HUES6 (cell line): ENCODE measurements at regions not wholly inside any gene's neighbourhood (a gene's known extent, or its start where the extent isn't known, plus 50 kb on each side); places are given as distances from the start of the nearest gene placed in this dataset.

Experiments
- H3K27ac ChIP-seq: 2 replicates; pipeline ENCODE4 v1.7.0; 2013; ENCODE audit warnings: low read depth, mild to moderate bottlenecking, low read length, inconsistent platforms
- H3K27me3 ChIP-seq: 2 replicates; pipeline ENCODE4 v1.6.1; 2013; ENCODE audit warnings: low read length; ENCODE audit not compliant: control insufficient read depth, insufficient read depth
- H3K36me3 ChIP-seq: 2 replicates; pipeline ENCODE4 v1.6.1; 2013; ENCODE audit warnings: low read length; ENCODE audit not compliant: control insufficient read depth, insufficient read depth
- H3K4me1 ChIP-seq: 2 replicates; pipeline ENCODE4 v1.6.1; 2013; ENCODE audit warnings: low read length; ENCODE audit not compliant: control insufficient read depth, insufficient read depth
- H3K4me3 ChIP-seq: 2 replicates; pipeline ENCODE4 v1.5.1; 2013; ENCODE audit warnings: low read depth, low read length
- H3K9ac ChIP-seq: one replicate; pipeline ENCODE4 v1.6.1; 2013; ENCODE audit warnings: mild to moderate bottlenecking, low read length
- H3K9me3 ChIP-seq: 2 replicates; pipeline ENCODE4 v1.6.1; 2013; ENCODE audit warnings: low read depth, low read length; ENCODE audit not compliant: control insufficient read depth, insufficient read depth

DNA sequence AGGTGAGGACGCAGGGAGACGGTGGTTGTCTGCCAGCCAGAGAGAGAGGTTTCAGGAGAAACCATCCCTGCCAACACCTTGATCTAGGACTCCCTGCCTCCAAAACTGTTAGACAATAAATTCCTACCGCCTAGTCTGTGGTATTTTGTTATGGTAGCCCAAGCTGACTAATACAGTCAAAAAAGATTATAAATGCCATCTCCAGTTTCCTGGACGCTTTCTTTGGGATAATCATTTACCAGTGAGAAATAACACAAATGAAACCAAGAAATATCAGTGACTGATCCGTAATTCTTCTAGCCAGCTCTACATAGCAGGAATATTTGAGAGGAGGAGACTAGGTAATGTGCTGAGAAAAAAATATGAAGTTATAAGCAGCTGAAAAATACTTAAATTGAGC is 707.8 kb upstream of the LMCD1 start:
- H3K4me1 ChIP-seq = peaks cover 18% of the 10 kb centered on the region
- no peak overlapping the region for H3K4me3 ChIP-seq
- no peak overlapping the region for H3K27ac ChIP-seq
- H3K9ac ChIP-seq = no peak overlapping the region
- H3K9me3 ChIP-seq = peaks cover 17% of the 10 kb centered on the region
- no peaks in the 10 kb centered on the region for H3K27me3 ChIP-seq
- H3K36me3 ChIP-seq = no peaks in the 10 kb centered on the region

DNA sequence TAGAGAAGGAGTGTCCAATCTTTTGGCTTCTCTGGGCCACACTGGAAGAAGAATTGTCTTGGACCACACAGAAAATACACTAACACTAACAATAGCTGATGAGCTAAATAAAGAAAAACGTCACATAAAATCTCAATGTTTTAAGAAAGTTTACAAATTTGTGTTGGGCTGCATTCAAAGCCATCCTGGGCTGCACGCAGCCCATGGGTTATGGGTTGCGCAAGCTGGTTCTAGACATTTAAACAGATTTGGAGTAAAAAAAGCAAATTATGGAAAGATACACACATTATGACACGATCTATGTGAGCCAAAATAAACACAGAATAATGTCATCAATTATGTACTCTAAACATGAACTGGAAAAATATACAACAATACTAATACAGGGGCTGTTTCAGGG is 703.3 kb upstream of the LMCD1 start:
- Histone ChIP-seq H3K36me3 (no peaks in the 10 kb centered on the region), H3K4me3 (no peak overlapping the region), H3K9me3 (no peaks in the 10 kb centered on the region), H3K27ac (no peak overlapping the region), H3K9ac (no peak overlapping the region), H3K4me1 (peaks cover 8% of the 10 kb centered on the region), H3K27me3 (no peaks in the 10 kb centered on the region)

DNA sequence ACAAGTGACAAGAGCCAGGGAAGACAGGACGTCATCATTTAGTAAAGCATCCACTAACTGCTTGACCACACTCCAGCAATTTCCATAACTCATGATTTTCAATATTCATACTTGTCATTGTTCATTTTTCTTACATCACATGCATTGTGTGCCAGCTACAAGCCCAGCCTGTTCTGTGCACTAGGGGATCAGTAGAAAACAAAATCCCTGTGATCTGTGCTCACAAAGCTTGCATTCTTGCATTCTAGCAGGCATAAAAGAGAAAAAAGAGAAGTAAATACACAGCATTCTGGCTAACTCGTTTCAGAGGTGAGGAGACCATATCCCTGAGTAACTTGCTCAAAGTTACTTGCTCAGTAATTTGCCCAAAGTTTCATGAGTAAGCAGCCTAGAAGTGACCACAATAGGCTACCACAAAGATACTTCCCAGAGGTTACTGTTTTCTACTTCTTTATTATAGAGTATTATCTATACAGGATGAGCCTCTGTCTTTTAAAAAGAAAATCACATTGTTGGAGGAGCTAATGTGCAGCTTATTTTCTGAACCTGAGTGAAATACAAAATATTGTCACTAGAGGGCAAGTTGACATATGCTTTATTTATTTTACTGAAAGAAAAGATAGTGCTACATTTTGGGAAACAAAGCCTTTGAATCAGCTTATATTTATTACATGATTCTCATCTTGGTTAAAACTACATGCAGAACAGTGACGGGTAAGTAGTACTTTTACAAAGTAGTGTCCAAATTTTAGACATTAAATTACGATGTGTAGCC is 701.4 kb upstream of the LMCD1 start:
- H3K27ac ChIP-seq = no peak overlapping the region
- no peaks in the 10 kb centered on the region for H3K27me3 ChIP-seq
- H3K4me1 ChIP-seq = peaks cover 8% of the 10 kb centered on the region
- H3K36me3 ChIP-seq = no peaks in the 10 kb centered on the region
- H3K9me3 ChIP-seq = no peaks in the 10 kb centered on the region
- H3K4me3 ChIP-seq = no peak overlapping the region
- no peak overlapping the region for H3K9ac ChIP-seq

DNA sequence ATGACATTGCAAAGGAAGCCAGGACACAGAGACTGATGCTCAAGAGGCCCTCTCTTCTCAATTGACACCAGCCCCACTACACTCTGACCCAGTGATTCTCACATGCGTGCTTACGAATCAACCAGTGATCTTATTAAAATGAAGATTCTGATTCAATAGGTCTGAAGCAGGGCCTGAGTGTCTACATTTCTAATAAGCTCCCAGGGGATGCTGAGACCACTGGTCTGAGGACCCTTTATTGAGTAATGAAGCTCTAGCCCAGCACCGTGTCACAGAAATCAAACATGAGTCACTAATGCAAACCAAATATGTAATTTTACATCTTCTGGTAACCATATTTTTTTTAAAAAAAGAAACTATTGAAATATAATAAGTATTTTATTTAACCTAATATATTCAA is 689.1 kb upstream of the LMCD1 start:
- Histone ChIP-seq H3K27me3 (no peaks in the 10 kb centered on the region), H3K9ac (no peak overlapping the region)

DNA sequence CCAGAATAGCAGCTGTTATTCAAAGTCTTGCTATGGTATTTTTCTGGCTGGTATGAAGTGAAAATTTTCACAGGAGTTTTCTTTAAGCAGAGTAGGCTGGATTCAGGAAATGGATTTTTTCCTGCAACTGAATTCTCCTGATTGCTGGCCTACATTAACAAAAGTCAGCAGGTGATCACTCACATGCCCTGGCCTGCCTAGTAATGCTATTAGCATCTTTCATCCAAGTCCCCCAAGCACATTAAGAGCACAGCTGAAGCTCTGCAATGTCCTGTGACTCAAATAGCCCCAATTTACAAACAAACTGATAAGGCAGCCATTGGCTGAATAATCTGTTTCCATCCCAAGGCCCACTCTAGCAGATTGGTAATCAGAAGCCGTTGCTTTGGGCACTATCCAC is 688.3 kb upstream of the LMCD1 start:
- H3K9me3 ChIP-seq = peaks cover 11% of the 10 kb centered on the region
- H3K27me3 ChIP-seq = no peaks in the 10 kb centered on the region
- H3K4me1 ChIP-seq = peaks cover 6% of the 10 kb centered on the region; the same call in 1 of the 2 replicates
- no peak overlapping the region for H3K9ac ChIP-seq
- H3K27ac ChIP-seq = no peak overlapping the region
- no peak overlapping the region for H3K4me3 ChIP-seq
- H3K36me3 ChIP-seq = no peaks in the 10 kb centered on the region

More for the DNA sequence above, 689.1 kb upstream of the LMCD1 start:
- peaks cover 6% of the 10 kb centered on the region; the same call in 1 of the 2 replicates for H3K4me1 ChIP-seq
- no peaks in the 10 kb centered on the region for H3K36me3 ChIP-seq
- H3K4me3 ChIP-seq = no peak overlapping the region
- H3K9me3 ChIP-seq = peaks cover 11% of the 10 kb centered on the region
- H3K27ac ChIP-seq = no peak overlapping the region

DNA sequence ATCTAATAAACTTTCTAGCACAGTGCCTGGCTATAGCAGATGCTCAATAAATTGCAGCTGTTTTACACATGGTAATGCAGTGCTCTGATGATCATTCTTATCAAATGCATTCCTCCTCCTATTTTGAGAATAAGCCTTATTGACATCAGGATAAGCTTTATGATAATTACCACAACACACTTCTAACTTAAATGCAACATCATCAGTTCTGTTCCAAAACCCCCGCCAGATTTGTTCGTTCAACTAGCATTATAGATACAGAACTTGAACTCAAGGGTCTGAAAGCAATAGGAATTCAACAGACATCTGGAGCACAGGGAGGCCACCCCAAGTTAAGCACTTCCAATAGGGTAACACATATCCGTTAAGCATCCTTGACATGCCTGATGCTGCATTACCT is 684.4 kb upstream of the LMCD1 start:
- Histone ChIP-seq H3K4me1 (peaks cover 6% of the 10 kb centered on the region; the same call in 1 of the 2 replicates), H3K9me3 (peaks cover 3% of the 10 kb centered on the region; the same call in 1 of the 2 replicates), H3K9ac (no peak overlapping the region), H3K4me3 (no peak overlapping the region), H3K27me3 (no peaks in the 10 kb centered on the region), H3K36me3 (no peaks in the 10 kb centered on the region), H3K27ac (no peak overlapping the region)

DNA sequence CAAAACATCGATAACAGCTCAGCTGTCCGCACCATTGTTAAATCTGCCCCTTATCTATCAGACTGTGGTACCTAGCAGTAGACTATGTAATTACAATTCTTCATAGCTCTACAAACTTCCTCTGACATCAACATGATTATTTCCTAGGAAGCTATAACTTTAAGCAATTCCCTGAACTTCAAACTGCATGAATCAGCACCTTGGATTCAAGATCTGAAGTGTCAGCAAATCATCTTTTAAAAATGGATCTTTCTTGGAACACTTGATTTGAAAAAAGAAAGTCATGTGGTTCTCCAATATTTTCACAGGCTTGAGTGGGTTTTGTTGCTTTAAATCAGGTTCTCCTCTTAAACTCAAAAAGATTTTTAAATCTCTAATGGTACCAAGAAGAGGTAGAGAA is 680.7 kb upstream of the LMCD1 start:
- H3K9ac ChIP-seq = no peak overlapping the region
- H3K27ac ChIP-seq = no peak overlapping the region
- no peak overlapping the region for H3K4me3 ChIP-seq
- H3K27me3 ChIP-seq = no peaks in the 10 kb centered on the region
- no peaks in the 10 kb centered on the region for H3K36me3 ChIP-seq
- peaks cover 24% of the 10 kb centered on the region for H3K9me3 ChIP-seq
- no peaks in the 10 kb centered on the region for H3K4me1 ChIP-seq

DNA sequence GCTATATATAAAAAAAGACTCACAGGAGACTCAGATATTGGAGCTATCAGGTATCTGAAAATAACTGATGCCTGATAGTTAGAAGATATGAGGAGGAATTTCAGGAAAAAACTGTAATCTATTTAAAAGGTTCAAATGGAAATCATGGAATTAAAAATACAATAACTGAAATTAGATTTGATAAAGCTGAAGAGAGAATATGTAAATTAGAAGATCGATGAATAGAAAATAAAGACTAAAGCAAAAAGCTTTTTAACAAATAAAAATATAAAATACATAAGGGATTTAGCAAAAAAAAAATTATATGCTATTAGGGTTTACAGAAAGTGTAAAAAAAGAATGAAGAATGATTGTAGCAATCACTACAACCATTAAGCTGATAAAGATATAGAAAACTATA is 679.8 kb upstream of the LMCD1 start:
- no peak overlapping the region for H3K4me3 ChIP-seq
- H3K4me1 ChIP-seq = no peaks in the 10 kb centered on the region
- H3K27me3 ChIP-seq = no peaks in the 10 kb centered on the region
- no peaks in the 10 kb centered on the region for H3K36me3 ChIP-seq
- no peak overlapping the region for H3K9ac ChIP-seq
- H3K9me3 ChIP-seq = peaks cover 24% of the 10 kb centered on the region
- no peak overlapping the region for H3K27ac ChIP-seq

DNA sequence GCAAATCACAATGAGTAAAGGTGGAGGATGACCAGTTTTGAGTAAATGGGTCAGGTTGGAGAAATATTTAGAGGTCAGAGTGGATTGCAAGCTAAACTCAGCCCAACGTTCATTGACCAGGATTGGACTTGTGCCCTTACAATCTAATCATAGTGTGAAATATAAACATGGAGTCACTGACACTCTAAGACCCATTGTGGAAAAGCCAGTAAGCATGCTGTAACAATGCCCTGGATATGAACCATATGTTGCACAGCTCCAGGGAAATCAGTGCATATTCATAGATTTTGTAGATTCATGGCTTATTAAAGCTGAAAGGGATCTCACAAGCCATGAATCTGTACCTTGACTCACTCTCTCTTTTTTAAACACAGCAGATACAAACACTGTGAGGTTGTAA is 660.2 kb upstream of the LMCD1 start:
- Histone ChIP-seq H3K4me1 (no peaks in the 10 kb centered on the region), H3K27me3 (no peaks in the 10 kb centered on the region), H3K27ac (no peak overlapping the region), H3K9me3 (no peaks in the 10 kb centered on the region), H3K4me3 (no peak overlapping the region), H3K9ac (no peak overlapping the region), H3K36me3 (no peaks in the 10 kb centered on the region)

DNA sequence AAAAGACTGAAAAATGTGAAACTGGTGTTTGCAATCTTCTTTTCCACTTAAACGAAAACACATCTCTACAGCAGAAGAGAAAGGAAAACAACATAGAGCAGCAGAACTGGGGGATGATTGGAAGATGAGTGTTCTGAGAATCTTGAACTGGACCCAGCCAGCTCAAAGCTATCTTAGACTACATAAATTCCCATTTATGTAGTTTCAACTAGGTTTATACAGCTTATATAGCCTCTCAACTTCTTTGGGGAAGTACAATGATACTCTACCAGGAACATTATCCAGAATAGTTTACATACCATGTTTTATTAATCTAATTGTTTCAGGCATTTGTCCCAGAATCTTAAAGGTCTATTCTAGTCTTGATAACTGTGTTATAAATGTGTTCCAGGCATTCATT is 658.2 kb upstream of the LMCD1 start:
- Histone ChIP-seq H3K36me3 (no peaks in the 10 kb centered on the region), H3K4me1 (no peaks in the 10 kb centered on the region), H3K4me3 (no peak overlapping the region), H3K27ac (no peak overlapping the region), H3K9me3 (no peaks in the 10 kb centered on the region), H3K9ac (no peak overlapping the region), H3K27me3 (no peaks in the 10 kb centered on the region)

DNA sequence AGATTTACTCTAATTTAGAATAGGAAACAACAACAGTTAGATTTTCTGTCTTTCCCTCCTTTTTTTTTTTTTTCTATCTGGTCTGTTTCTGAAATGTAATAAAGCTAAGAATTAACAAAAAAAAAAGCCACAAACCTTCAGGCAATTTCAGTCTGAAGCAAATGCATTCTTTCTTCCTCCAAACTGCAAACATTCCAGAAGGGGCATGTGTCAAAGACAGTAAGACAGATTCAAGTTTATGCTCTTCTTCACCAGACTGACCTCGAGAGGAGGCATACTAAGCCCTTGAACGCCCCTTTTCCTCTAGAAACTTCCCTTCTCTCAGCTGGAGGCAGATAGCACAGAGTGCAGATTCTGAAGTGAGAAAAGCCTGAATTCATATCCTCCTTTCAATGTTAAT is 654.6 kb upstream of the LMCD1 start:
- Histone ChIP-seq H3K27me3 (no peaks in the 10 kb centered on the region), H3K36me3 (no peaks in the 10 kb centered on the region), H3K9ac (no peak overlapping the region), H3K27ac (no peak overlapping the region), H3K4me3 (no peak overlapping the region), H3K4me1 (no peaks in the 10 kb centered on the region), H3K9me3 (no peaks in the 10 kb centered on the region)
